ENCODE measurements at regions not wholly inside any gene's neighbourhood (a gene's known extent, or its start where the extent isn't known, plus 50 kb on each side); places are given as distances from the start of the nearest gene placed in this dataset.

DNA sequence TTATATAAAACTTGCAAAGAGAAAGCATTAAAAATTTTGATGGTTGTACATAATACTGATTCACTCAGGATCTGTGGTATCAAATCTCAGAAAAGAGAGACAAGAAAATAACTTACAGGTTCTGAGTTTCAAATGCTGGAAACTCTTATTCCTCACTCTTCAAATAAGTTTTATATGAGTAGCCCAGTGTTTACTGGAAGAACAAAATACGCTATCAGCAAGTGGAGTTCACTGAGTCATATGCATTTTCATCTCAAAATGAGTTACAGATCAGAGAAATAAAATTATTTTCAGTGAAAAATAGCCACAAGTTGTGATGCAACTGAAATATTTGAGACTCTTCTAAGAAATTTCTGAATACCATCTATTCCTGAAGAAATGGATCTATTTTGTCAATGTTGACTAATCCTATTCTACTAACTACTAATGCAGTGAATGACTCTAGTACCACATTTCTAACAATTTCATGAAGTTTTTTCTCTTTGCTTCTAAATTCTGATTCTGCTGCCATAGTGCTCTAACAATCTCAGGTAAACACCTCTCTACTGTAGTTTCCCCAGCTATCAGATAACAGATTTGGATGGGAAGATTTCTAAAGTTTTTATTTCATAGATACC lies 391.7 kb downstream of the ZEB2 start:
- TF ChIP-seq CTCF (conservative IDR thresholded peaks at IDR 0.05) = no peak
- TF ChIP-seq ZFX (IDR thresholded peaks at IDR 0.05) = no peak

Measured in C4-2B (cell line).